ENCODE measurements at regions not wholly inside any gene's neighbourhood (a gene's known extent, or its start where the extent isn't known, plus 50 kb on each side); places are given as distances from the start of the nearest gene placed in this dataset.
A peak's percentile ranks its signal among the peaks of the same experiment; 100 is the strongest.
"Not testable (repeated sequence)": the region's sequence is repeated elsewhere in the genome, so short reads cannot be mapped to it uniquely, and the experiment has no call there.

GRCh38 chrX:94524867-94525266 is 850.9 kb downstream of the FAM133A start:
- in situ Hi-C loops (cut with MboI; ENCODE audit: low pct_unique_long_range_greater_than_20kb, low sequenced_read_pairs), result no loop called here
- peak; percentile 11 for DNase-seq

GRCh38 chrX:94545722-94546121 is 871.7 kb downstream of the FAM133A start:
- no peak for DNase-seq
- in situ Hi-C loops (cut with MboI; ENCODE audit: low pct_unique_long_range_greater_than_20kb, low sequenced_read_pairs), result no loop called here

- in situ Hi-C loops (cut with MboI; ENCODE audit: low pct_unique_long_range_greater_than_20kb, low sequenced_read_pairs), result no loop called here
- DNase-seq, result no peak
Observed at GRCh38 chrX:94551831-94552230, 877.8 kb downstream of the FAM133A start.

GRCh38 chrX:94560930-94561329 is 886.9 kb downstream of the FAM133A start:
- in situ Hi-C loops (cut with MboI; ENCODE audit: low pct_unique_long_range_greater_than_20kb, low sequenced_read_pairs), result no loop called here
- no peak for DNase-seq

GRCh38 chrX:94576367-94577004 is 902.5 kb downstream of the FAM133A start:
- DNase-seq, result no peak
- in situ Hi-C loops (cut with MboI; ENCODE audit: low pct_unique_long_range_greater_than_20kb, low sequenced_read_pairs), result no loop called here

- in situ Hi-C loops (cut with MboI; ENCODE audit: low pct_unique_long_range_greater_than_20kb, low sequenced_read_pairs), result no loop called here
- DNase-seq, result no peak
Observed at GRCh38 chrX:94600077-94600476, 926.1 kb downstream of the FAM133A start.

GRCh38 chrX:94612140-94612539 is 938.1 kb downstream of the FAM133A start:
- in situ Hi-C loops (cut with MboI; ENCODE audit: low pct_unique_long_range_greater_than_20kb, low sequenced_read_pairs), result no loop called here
- no peak for DNase-seq

- in situ Hi-C loops (cut with MboI; ENCODE audit: low pct_unique_long_range_greater_than_20kb, low sequenced_read_pairs), result no loop called here
- DNase-seq, result no peak
Observed at GRCh38 chrX:94633237-94633636, 959.2 kb downstream of the FAM133A start.

- in situ Hi-C loops (cut with MboI; ENCODE audit: low pct_unique_long_range_greater_than_20kb, low sequenced_read_pairs), result no loop called here
- DNase-seq, result no peak
Observed at GRCh38 chrX:94635003-94635402, 961.0 kb downstream of the FAM133A start.

- no peak for DNase-seq
- in situ Hi-C loops (cut with MboI; ENCODE audit: low pct_unique_long_range_greater_than_20kb, low sequenced_read_pairs), result no loop called here
Observed at GRCh38 chrX:94645726-94646125, 971.7 kb downstream of the FAM133A start.

GRCh38 chrX:94655180-94655579 is 981.2 kb downstream of the FAM133A start:
- in situ Hi-C loops (cut with MboI; ENCODE audit: low pct_unique_long_range_greater_than_20kb, low sequenced_read_pairs), result no loop called here
- no peak for DNase-seq

- in situ Hi-C loops (cut with MboI; ENCODE audit: low pct_unique_long_range_greater_than_20kb, low sequenced_read_pairs), result no loop called here
- peak; percentile 12 for DNase-seq
Observed at GRCh38 chrX:94662689-94663088, 988.7 kb downstream of the FAM133A start.

GRCh38 chrX:94676285-94676684 is 1002.3 kb downstream of the FAM133A start:
- in situ Hi-C loops (cut with MboI; ENCODE audit: low pct_unique_long_range_greater_than_20kb, low sequenced_read_pairs), result no loop called here
- DNase-seq, result no peak

- DNase-seq, result no peak
- in situ Hi-C loops (cut with MboI; ENCODE audit: low pct_unique_long_range_greater_than_20kb, low sequenced_read_pairs), result no loop called here
Observed at GRCh38 chrX:94686071-94686470, 1012.1 kb downstream of the FAM133A start.

GRCh38 chrX:94695910-94696309 is 1021.9 kb downstream of the FAM133A start:
- no peak for DNase-seq
- in situ Hi-C loops (cut with MboI; ENCODE audit: low pct_unique_long_range_greater_than_20kb, low sequenced_read_pairs), result no loop called here

GRCh38 chrX:94704348-94705256 is 1030.6 kb downstream of the FAM133A start:
- DNase-seq; in situ Hi-C loops (cut with MboI; ENCODE audit: low pct_unique_long_range_greater_than_20kb, low sequenced_read_pairs): not testable (repeated sequence)

GRCh38 chrX:94721386-94721785 is 1047.4 kb downstream of the FAM133A start:
- in situ Hi-C loops (cut with MboI; ENCODE audit: low pct_unique_long_range_greater_than_20kb, low sequenced_read_pairs), result no loop called here
- no peak for DNase-seq

GRCh38 chrX:94722578-94722977 is 1048.6 kb downstream of the FAM133A start:
- in situ Hi-C loops (cut with MboI; ENCODE audit: low pct_unique_long_range_greater_than_20kb, low sequenced_read_pairs), result no loop called here
- DNase-seq, result no peak

GRCh38 chrX:94742772-94743171 is 1068.8 kb downstream of the FAM133A start:
- in situ Hi-C loops (cut with MboI; ENCODE audit: low pct_unique_long_range_greater_than_20kb, low sequenced_read_pairs), result no loop called here
- DNase-seq, result no peak

GRCh38 chrX:94743478-94743877 is 1069.5 kb downstream of the FAM133A start:
- in situ Hi-C loops (cut with MboI; ENCODE audit: low pct_unique_long_range_greater_than_20kb, low sequenced_read_pairs), result no loop called here
- peak; percentile 20 for DNase-seq

- no peak for DNase-seq
- in situ Hi-C loops (cut with MboI; ENCODE audit: low pct_unique_long_range_greater_than_20kb, low sequenced_read_pairs), result no loop called here
Observed at GRCh38 chrX:94744786-94745185, 1070.8 kb downstream of the FAM133A start.

Data from KBM-7 (cell line).